DMS79 (cell line): ENCODE measurements at regions not wholly inside any gene's neighbourhood (a gene's known extent, or its start where the extent isn't known, plus 50 kb on each side); places are given as distances from the start of the nearest gene placed in this dataset.
A peak's percentile ranks its signal among the peaks of the same experiment; 100 is the strongest.

Source experiments
- DNase-seq: peaks from one replicate; lab custom pipeline; 2025; lab: John Stamatoyannopoulos, UW

DNA sequence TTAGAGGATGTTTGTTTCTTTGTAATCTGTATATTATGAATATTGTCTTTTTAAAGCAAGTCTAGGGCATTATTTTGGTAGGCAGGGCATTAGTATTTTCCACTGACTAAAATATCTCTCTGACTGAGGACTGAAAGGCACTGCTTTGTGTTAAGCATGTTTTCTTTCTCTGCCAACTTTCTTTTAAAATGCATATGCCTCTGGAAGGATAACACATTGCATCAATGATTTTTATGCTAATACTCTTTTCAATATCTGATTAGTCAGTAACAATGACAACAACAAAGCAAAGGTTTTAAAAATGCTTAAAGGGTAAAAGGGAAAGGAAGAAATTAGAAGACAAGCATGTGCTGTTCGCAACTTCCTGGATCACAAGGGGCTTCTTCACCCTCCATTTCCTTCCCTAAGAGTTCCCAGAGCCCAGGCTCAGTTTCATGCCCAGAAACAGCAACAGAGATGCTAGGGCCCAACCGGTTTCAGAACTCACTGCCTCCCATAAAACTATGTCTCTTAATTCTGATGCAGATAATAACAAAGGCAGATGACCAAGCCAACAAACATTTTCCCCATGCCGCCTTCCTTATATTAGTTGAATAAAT is 786.8 kb upstream of the ACVR2A start:
- DNase-seq = no peak

GRCh38 chr2:147051814-147052213 is 793.0 kb upstream of the ACVR2A start:
- DNase-seq = no peak

- DNase-seq = no peak
These were observed 793.6 kb upstream of the ACVR2A start for GRCh38 chr2:147051248-147051647.

- DNase-seq = peak; percentile 75
These were observed 794.9 kb upstream of the ACVR2A start for GRCh38 chr2:147049957-147050356.

- DNase-seq = no peak
These were observed 798.4 kb upstream of the ACVR2A start for GRCh38 chr2:147046473-147046872.

DNA sequence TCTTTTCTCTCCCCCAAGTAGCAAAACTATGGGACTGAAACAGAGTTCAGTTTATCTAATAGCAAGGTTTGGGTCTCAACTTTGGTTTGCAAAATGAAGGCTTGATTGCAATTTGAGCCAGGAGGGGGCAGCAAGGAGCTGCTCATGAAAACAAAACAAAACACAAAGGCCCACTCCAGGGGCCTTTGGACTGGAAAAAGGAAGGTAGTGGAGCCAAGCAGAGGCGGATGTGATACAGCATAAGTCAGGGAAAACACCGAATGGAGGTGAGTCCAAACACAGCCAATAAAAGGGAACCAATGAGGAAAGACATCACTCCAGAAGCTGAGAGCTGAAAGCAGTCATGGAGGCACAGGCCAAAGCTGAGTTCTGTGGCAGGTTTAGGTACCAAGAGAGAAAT is 799.7 kb upstream of the ACVR2A start:
- no peak for DNase-seq

DNA sequence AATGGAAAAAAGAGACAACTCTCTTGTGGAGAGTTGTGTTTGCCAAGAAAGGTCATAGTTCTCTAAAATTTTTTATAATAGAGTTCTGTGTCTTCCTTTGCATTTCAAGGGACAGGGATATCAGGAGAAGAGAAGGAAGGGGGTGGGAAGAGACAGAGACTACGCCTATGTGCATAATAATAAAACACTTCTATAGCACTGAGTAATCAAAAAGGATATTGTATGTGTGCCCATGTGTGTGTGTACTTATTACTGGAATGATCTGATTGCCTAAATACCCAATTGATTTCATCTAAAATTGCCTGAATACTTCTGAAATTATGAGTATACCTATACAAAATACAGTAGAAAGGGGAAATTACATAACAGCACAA is 803.7 kb upstream of the ACVR2A start:
- no peak for DNase-seq

DNA sequence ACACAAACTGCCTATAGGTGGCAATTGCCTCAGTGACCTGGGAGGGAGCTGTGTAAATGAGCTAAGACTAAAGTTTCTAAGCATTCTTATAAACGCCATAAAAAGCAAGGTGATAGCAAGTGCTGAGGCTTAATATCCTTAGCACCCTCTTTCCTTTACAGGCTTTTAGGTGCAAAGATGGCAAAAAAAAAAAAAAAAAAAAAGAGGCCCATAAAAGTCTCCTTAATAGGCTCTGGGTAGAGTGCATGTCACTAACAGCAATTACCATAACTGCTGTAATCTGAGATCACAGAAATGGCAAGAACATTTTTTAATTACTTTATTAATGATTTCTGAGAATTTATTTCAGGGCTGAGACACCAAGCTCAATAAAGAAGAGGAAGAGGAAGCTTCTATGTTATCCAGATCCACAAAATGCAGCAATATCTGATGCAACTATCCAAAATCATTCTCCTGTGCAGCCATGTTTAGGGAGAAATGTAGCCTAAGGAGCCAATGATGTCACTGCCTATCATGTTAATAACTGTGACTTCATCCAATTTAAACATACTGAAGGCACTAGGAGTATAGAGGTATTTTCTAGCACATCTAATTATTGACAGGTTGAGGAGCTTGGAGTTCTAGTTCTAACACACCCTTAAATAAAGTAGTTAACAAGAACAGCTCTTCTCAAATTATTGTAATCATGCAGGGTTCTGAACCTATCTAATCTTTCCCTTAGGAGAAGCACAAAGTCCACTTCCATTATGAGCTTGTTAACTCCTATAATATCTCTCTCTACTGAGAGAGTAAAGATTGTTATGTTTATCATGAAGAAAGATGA is 804.3 kb upstream of the ACVR2A start:
- DNase-seq = no peak

DNA sequence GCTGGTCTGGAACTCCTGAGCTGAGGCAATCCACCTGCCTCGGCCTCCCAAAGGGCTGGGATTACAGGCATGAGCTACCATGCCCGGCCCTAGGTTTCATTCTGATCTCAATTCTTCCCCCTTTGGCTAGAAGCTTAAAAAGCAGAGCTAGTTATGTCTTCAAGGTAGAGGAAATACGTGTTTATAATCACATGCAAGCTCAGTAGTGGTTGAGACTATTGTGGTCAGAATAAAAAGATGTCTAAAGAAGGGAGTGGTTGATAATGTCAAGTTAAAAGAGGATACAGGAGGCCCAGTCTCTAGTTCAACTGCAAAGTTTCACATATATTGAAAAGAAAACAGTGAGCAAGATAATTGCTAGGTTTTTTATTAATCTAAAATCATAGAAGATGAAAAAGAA is 807.8 kb upstream of the ACVR2A start:
- no peak for DNase-seq

DNA sequence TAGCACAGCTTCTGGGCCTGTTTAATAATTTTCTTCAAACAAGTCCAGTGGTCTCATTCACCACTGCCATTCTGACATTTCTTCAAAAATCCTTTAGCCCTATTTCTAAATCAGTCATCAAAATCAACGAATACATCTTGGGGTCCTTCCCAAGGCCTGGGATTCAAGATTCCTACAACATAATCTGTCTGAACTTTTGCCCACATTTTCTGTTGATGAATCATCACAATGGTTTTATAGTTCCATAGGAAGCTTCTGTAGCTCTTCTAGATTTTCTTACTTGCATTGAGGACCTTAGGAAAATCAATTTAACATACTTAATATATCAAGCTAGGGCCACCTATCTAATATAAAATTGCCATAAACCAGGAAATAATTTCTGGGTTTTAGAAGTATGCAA is 811.8 kb upstream of the ACVR2A start:
- DNase-seq = no peak

GRCh38 chr2:147031897-147032296 is 812.9 kb upstream of the ACVR2A start:
- no peak for DNase-seq

DNA sequence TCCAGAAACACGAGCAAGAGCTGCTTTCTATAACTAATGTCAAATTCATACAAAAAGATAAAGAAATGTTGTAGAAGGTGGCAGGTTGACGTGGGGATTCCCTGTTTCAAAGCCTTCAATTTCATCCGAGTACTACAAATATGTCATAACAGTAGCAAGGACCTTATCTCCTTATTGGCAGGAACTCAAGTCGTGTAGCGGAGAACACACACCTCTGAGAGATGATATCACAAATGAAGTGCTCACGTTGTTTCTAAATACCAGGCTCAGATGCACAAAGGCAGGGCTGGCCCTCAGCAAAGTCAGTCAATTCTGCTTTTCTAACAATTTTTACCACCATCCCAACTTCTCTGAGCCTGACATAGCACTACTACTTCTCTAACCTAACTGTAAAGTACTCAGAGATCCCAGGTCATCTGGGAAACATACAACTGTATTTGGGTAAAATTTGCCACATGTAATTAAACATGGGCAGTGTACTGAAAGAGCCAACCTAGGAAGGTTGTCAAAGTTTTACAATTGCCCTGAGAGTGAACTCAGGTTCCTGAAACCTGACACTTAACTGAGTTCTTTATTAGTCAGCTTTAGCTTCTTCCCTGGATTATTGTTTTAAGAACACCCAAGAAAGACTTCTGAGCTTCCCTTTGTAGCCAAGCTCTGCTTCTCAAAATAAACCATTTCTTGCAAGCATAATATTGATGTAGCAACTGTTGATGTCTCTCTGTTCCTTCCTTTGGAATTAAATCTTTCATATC is 813.7 kb upstream of the ACVR2A start:
- DNase-seq = no peak

GRCh38 chr2:147027436-147027835 is 817.4 kb upstream of the ACVR2A start:
- DNase-seq = no peak

GRCh38 chr2:147026664-147027295 is 818.0 kb upstream of the ACVR2A start:
- DNase-seq = no peak

GRCh38 chr2:147025646-147026585 is 818.9 kb upstream of the ACVR2A start:
- peak; percentile 85 for DNase-seq

DNA sequence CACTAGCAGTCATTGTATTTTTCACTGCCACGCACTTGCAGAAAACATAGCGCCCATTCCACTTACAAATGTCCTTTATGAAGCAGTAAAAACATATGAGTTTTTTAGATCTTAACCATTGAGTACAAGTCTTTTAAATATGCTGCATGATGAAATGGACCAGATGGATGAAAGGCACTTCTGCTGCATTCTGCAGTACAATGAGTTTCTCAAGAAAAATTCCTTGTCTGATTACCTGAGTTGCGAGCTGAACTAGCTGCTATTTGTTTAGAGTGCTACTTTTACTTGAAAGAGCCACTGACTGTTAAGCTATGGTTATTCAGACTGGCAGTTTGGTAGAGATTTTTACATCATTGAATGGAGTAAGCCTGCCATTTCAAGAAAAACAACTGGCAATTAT is 825.5 kb upstream of the ACVR2A start:
- no peak for DNase-seq

DNA sequence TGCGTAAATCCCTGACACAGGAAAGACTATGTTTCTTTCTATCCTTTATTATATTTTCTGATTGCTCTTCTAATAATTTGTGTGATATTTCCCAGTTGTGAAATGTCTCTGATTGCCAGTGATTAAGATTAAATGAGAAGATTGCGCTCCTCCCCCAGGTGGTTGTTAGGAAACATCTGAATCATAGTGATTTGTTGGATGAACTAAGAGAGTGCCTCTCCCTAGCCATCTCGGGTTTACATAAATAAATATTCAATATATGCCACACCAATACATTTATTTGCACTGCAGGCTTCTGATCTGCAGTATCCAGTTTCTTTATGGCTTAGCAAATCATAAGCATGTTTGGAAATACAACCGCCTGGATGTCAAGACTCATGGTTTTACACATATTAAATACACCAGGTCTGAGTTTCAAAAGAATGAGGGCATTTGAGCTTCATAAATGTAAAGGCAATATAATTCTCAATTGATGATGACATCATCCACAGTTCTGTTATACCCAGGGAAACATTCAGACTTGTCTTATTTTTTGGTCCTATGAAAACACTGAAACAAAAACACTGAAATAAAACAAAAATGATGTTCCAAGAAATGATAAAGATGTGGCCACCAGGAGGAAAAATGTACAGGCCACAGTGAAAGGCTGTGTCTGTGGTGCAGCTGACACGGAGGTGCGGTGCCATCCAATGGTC is 826.7 kb upstream of the ACVR2A start:
- DNase-seq = no peak

- DNase-seq = no peak
These were observed 828.6 kb upstream of the ACVR2A start for GRCh38 chr2:147016181-147016580.

GRCh38 chr2:147015591-147015990 is 829.2 kb upstream of the ACVR2A start:
- no peak for DNase-seq

DNA sequence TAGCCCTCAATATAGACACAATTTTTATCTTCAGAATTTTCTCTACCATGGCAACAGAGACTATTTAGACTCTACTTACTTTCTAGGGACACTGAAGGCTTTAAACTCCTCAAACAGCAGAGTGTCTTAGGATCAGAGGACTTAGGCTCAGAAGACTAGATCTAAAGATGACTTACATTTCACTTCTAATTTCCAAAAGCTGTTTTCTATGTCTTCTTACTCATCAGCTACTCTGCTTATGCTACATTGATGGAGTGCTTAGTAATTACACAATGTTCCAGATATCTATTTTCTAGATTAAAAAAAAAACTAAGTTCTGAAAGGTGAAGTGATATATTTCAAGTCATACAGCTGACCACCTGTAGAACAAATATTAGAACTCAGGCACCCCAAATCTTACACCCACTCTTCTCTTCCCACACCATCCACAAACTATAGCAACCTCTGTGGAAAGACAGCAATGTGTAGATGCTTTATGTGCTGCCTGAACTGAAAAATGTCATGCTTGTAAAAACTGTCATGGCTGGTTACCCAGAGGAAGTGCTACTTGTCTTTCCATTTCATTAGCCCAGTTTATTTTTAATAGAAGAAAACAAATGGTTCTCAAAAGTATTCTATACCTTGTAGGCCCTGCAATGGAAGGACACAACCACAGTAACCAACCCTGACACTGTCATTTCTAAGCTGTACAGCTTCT is 831.0 kb upstream of the ACVR2A start:
- DNase-seq = no peak
